HFFc6 (cell line): ENCODE measurements at regions not wholly inside any gene's neighbourhood (a gene's known extent, or its start where the extent isn't known, plus 50 kb on each side); places are given as distances from the start of the nearest gene placed in this dataset.

Source experiments
- DNase-seq: peaks from one replicate; pipeline ENCODE4 v3.0.0-alpha.2; 2018
- H3K27ac Mint-ChIP-seq: 2 replicates; pipeline ENCODE4 v1.8.0; 2020; ENCODE audit warnings: mild to moderate bottlenecking, mixed read lengths
- H3K27me3 Mint-ChIP-seq: 2 replicates; pipeline ENCODE4 v1.8.0; 2021; ENCODE audit warnings: mild to moderate bottlenecking, moderate library complexity, mixed read lengths; ENCODE audit not compliant: insufficient read depth
- H3K36me3 Mint-ChIP-seq: 2 replicates; pipeline ENCODE4 v1.8.0; 2021; ENCODE audit warnings: low read depth, mixed read lengths
- H3K4me1 Mint-ChIP-seq: 2 replicates; pipeline ENCODE4 v1.8.0; 2020; ENCODE audit warnings: low read depth, mixed read lengths
- H3K4me3 Mint-ChIP-seq: 2 replicates; pipeline ENCODE4 v1.8.0; 2020; ENCODE audit warnings: mild to moderate bottlenecking, moderate library complexity, mixed read lengths
- H3K9me3 Mint-ChIP-seq: 2 replicates; pipeline ENCODE4 v1.8.0; 2020; ENCODE audit warnings: mild to moderate bottlenecking, mixed read lengths
- CTCF ChIP-seq: fragments of 200-600 bp; sonication (generic); IDR thresholded peaks from 2 replicates; pipeline ENCODE4 v1.5.0; 2021; ENCODE audit warnings: antibody characterized with exemption, mild to moderate bottlenecking

- H3K27ac Mint-ChIP-seq, result no peak overlapping the region
- no peak overlapping the region for H3K4me3 Mint-ChIP-seq
- H3K9me3 Mint-ChIP-seq, result peaks cover 23% of the 10 kb centered on the region
- no peaks in the 10 kb centered on the region for H3K27me3 Mint-ChIP-seq
- no peak for DNase-seq
- TF ChIP-seq CTCF, result no peak
- H3K4me1 Mint-ChIP-seq, result no peaks in the 10 kb centered on the region
- H3K36me3 Mint-ChIP-seq, result peaks cover 9% of the 10 kb centered on the region; the same call in 1 of the 2 replicates
These were observed 359.8 kb upstream of the SETBP1 start for GRCh38 chr18:44320619-44321460.

- Mint-ChIP-seq H3K27me3 (no peaks in the 10 kb centered on the region), H3K36me3 (peaks cover 9% of the 10 kb centered on the region; the same call in 1 of the 2 replicates)
These were observed 358.7 kb upstream of the SETBP1 start for GRCh38 chr18:44321868-44322590.

GRCh38 chr18:44323125-44323524 lies 357.6 kb upstream of the SETBP1 start:
- H3K27me3 Mint-ChIP-seq, result no peaks in the 10 kb centered on the region
- TF ChIP-seq CTCF, result no peak
- DNase-seq, result no peak
- peaks cover 9% of the 10 kb centered on the region; the same call in 1 of the 2 replicates for H3K36me3 Mint-ChIP-seq
- H3K27ac Mint-ChIP-seq, result no peak overlapping the region
- H3K4me3 Mint-ChIP-seq, result no peak overlapping the region
- peaks cover 23% of the 10 kb centered on the region for H3K9me3 Mint-ChIP-seq
- H3K4me1 Mint-ChIP-seq, result no peaks in the 10 kb centered on the region

More at GRCh38 chr18:44321868-44322590, 358.7 kb upstream of the SETBP1 start:
- H3K27ac Mint-ChIP-seq, result no peak overlapping the region
- no peak for DNase-seq
- no peak for TF ChIP-seq CTCF
- H3K4me3 Mint-ChIP-seq, result no peak overlapping the region
- peaks cover 23% of the 10 kb centered on the region for H3K9me3 Mint-ChIP-seq
- no peaks in the 10 kb centered on the region for H3K4me1 Mint-ChIP-seq

GRCh38 chr18:44324361-44324760 lies 356.3 kb upstream of the SETBP1 start:
- H3K4me3 Mint-ChIP-seq, result no peak overlapping the region
- no peak overlapping the region for H3K27ac Mint-ChIP-seq
- no peaks in the 10 kb centered on the region for H3K4me1 Mint-ChIP-seq
- H3K36me3 Mint-ChIP-seq, result peaks cover 5% of the 10 kb centered on the region; the same call in 1 of the 2 replicates
- no peak for DNase-seq
- peaks cover 13% of the 10 kb centered on the region for H3K9me3 Mint-ChIP-seq
- no peak for TF ChIP-seq CTCF
- no peaks in the 10 kb centered on the region for H3K27me3 Mint-ChIP-seq

GRCh38 chr18:44325903-44326635 lies 354.6 kb upstream of the SETBP1 start:
- no peak for DNase-seq
- Mint-ChIP-seq H3K27me3 (no peaks in the 10 kb centered on the region), H3K27ac (no peak overlapping the region), H3K9me3 (peaks cover 12% of the 10 kb centered on the region), H3K4me1 (no peaks in the 10 kb centered on the region), H3K4me3 (no peak overlapping the region), H3K36me3 (peaks cover 5% of the 10 kb centered on the region; the same call in 1 of the 2 replicates)
- peak; percentile 54; the same call in 1 of the 2 replicates for TF ChIP-seq CTCF
